ENCODE measurements at regions not wholly inside any gene's neighbourhood (a gene's known extent, or its start where the extent isn't known, plus 50 kb on each side); places are given as distances from the start of the nearest gene placed in this dataset.

DNA sequence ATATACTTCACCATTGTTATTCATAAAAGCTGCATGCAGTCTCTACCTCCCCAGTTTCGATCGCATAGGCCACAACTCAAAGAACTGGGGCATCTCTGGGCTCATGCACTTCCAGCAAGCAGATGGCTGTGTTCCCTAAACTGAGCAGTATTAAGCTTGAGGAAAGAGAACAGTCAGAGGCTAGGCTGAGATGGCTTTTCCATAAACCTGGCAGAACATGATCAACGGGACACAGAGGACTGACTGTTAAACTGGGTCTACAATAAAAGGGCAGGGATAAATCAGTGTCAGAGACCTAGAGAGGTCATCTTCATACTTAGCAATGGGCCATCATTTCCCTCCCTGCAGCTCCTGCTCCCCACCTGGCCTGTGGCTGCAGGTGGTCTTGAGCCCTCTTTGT is 171.0 kb upstream of the NECTIN1 start:
- no peak for TF ChIP-seq POLR2A (IDR thresholded peaks at IDR 0.05)
- TF ChIP-seq, protein P1, sequence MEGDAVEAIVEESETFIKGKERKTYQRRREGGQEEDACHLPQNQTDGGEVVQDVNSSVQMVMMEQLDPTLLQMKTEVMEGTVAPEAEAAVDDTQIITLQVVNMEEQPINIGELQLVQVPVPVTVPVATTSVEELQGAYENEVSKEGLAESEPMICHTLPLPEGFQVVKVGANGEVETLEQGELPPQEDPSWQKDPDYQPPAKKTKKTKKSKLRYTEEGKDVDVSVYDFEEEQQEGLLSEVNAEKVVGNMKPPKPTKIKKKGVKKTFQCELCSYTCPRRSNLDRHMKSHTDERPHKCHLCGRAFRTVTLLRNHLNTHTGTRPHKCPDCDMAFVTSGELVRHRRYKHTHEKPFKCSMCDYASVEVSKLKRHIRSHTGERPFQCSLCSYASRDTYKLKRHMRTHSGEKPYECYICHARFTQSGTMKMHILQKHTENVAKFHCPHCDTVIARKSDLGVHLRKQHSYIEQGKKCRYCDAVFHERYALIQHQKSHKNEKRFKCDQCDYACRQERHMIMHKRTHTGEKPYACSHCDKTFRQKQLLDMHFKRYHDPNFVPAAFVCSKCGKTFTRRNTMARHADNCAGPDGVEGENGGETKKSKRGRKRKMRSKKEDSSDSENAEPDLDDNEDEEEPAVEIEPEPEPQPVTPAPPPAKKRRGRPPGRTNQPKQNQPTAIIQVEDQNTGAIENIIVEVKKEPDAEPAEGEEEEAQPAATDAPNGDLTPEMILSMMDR (IDR thresholded peaks at IDR 0.05) = no peak
- H3K27me3 ChIP-seq = no peaks in the 10 kb centered on the region
- intact Hi-C loops (cut with DNase I) = no loop called here
- no peak overlapping the region for H3K4me3 ChIP-seq
- ATAC-seq = no peak
- peaks cover 25% of the 10 kb centered on the region for H3K4me1 ChIP-seq
- H3K27ac ChIP-seq = no peak overlapping the region
- 62 to 69% methylated on average over 3 of the region's 3 CpGs for WGBS, 2 donors
- DNase-seq = no peak
- H3K36me3 ChIP-seq (replicated peaks in 1 of 2; ENCODE audit: insufficient read depth in 1 of 2, low read depth in 2 of 2) = no peaks in the 10 kb centered on the region
- H3K9me3 ChIP-seq = no peaks in the 10 kb centered on the region

DNA sequence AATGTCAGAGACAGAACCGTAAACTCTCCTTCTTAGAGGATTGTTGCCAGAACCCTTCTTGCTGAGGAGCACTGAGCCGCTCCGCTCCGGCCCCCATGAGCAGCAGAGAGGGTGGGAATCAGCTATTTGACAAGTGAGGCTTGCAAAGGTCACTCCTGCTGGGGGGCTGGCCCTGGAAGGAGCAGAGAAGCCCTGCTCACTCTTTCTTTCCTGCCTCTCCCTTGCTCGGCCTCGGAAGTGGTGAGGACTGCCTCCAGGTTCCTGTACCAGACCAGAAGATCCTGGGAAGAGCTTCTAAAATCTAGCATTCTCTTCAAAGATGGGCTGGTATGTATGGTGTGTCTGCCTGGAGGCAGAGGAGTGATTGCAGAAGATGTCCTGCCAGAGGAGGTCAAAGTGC is 168.6 kb upstream of the NECTIN1 start:
- ATAC-seq (no peak), DNase-seq (no peak)

DNA sequence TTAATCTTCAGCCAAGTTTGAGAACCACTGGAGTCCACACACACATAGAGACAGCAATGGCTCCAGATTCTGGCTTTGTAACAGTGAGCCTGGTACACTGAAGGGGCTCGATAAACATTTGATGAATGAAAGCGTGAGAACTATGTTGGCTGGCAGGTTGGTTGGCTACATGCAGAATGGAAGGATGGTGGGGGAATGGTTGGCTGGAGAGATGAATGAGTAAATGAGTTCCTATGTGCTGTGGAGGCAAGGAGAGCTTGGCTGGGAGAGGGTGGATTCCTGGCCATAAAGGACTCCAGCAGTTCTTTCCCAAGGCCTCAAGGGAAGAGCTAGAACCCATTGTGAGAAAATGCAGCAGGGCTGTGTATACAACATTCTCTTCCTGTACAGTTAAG is 168.0 kb upstream of the NECTIN1 start:
- no peak for TF ChIP-seq POLR2A (IDR thresholded peaks at IDR 0.05)
- TF ChIP-seq, protein P1 (IDR thresholded peaks at IDR 0.05) = no peak
- 46 to 68% methylated on average over 2 of the region's 2 CpGs for WGBS, 2 donors
- intact Hi-C loops (cut with DNase I) = no loop called here

More for the DNA sequence above, 168.6 kb upstream of the NECTIN1 start:
- Histone ChIP-seq H3K4me1 (peaks cover 8% of the 10 kb centered on the region), H3K27ac (no peak overlapping the region), H3K36me3 (replicated peaks in 1 of 2; ENCODE audit: insufficient read depth in 1 of 2, low read depth in 2 of 2) (no peaks in the 10 kb centered on the region), H3K9me3 (no peaks in the 10 kb centered on the region), H3K4me3 (no peak overlapping the region), H3K27me3 (no peaks in the 10 kb centered on the region)
- intact Hi-C loops (cut with DNase I) = no loop called here
- 90 to 91% methylated on average over 6 of the region's 6 CpGs for WGBS, 2 donors
- no peak for TF ChIP-seq POLR2A (IDR thresholded peaks at IDR 0.05)
- TF ChIP-seq, protein P1 (IDR thresholded peaks at IDR 0.05) = no peak

DNA sequence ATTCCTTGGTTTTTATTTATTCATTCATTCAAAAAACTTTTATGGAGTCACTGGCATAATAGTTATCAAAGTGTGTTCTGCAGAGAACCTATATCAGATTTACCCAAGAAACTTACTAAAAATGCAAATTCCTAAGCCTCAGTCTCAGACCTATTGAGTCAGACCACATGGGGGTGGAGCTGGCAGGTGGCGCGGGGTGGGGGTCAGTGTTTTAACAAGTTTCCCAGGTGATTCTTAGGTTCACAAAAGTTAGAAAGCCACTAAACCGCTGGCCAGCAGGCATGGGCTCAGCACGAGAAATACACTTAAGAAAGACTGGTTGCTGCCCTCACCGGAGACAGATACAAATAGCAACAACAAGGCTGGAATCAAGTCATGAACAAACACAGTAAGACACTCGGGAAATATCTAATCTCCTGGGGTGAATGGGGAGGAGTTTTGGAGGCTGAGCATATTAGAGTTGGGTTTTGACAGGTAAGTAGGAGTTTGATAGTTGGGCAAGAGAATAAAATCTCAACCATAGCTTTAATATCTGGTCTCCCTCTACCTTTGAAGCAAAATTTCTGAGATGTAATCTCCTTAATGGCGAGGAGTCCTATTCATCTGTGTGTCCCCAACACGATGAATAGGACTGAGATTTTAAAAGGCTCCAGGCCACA is 167.5 kb upstream of the NECTIN1 start:
- H3K4me1 ChIP-seq = no peaks in the 10 kb centered on the region

More for the DNA sequence above, 168.0 kb upstream of the NECTIN1 start:
- DNase-seq (no peak), ATAC-seq (no peak)
- H3K4me3 ChIP-seq = no peak overlapping the region
- no peak overlapping the region for H3K27ac ChIP-seq
- H3K9me3 ChIP-seq = no peaks in the 10 kb centered on the region
- peaks cover 5% of the 10 kb centered on the region for H3K4me1 ChIP-seq
- no peaks in the 10 kb centered on the region for H3K27me3 ChIP-seq
- no peaks in the 10 kb centered on the region for H3K36me3 ChIP-seq (replicated peaks in 1 of 2; ENCODE audit: insufficient read depth in 1 of 2, low read depth in 2 of 2)

More for the DNA sequence above, 167.5 kb upstream of the NECTIN1 start:
- H3K4me3 ChIP-seq = no peak overlapping the region
- TF ChIP-seq, protein P1 (IDR thresholded peaks at IDR 0.05) = no peak
- no peak for TF ChIP-seq POLR2A (IDR thresholded peaks at IDR 0.05)
- intact Hi-C loops (cut with DNase I) = no loop called here
- H3K27me3 ChIP-seq = no peaks in the 10 kb centered on the region
- DNase-seq = no peak
- 79 to 84% methylated on average over 8 of the region's 8 CpGs for WGBS, 2 donors
- ATAC-seq = no peak
- no peaks in the 10 kb centered on the region for H3K36me3 ChIP-seq (replicated peaks in 1 of 2; ENCODE audit: insufficient read depth in 1 of 2, low read depth in 2 of 2)
- no peaks in the 10 kb centered on the region for H3K9me3 ChIP-seq
- H3K27ac ChIP-seq = no peak overlapping the region
